ENCODE measurements at regions not wholly inside any gene's neighbourhood (a gene's known extent, or its start where the extent isn't known, plus 50 kb on each side); places are given as distances from the start of the nearest gene placed in this dataset.

DNA sequence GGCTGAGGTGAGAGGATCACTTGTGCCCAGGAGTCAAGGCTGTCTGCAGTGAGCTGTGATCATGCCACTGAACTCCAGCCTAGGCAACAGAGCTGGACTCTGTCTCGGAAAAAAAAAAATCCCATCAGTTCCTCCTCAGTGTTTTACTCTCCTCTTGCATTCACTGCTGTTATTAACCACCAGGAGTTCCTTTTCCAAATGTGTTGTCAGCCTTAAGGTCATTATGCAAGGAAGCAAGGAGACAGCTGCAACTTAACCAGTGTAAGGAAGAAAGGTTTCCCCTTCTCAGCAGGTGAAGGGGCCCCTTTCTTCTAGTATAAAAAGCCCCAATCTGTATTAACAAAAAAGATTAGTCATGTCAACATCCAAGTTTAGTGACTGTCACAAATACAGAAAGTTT lies 86.6 kb upstream of the LEP start:
- Histone ChIP-seq H3K4me1 (ENCODE audit: control insufficient read depth, extremely low read depth, insufficient read depth, low read length) (no peaks in the 10 kb centered on the region), H3K27me3 (ENCODE audit: control insufficient read depth in 2 of 2, insufficient read depth in 2 of 2, low read length in 2 of 2) (peaks cover 23 to 29% of the 10 kb centered on the region in 2 experiments), H3K9me1 (replicated peaks; ENCODE audit: control insufficient read depth, extremely low read depth, insufficient read depth, low read length) (no peaks in the 10 kb centered on the region), H3K9ac (replicated peaks; ENCODE audit: extremely low read depth, insufficient read depth, low read length) (no peak overlapping the region), H3K4me2 (ENCODE audit: insufficient read depth, low read length) (no peak overlapping the region), H3K79me2 (ENCODE audit: control insufficient read depth, insufficient read depth, low read length) (no peaks in the 10 kb centered on the region), H4K20me1 (replicated peaks; ENCODE audit: control insufficient read depth, extremely low read depth, insufficient read depth, low read length) (no peaks in the 10 kb centered on the region), H3K27ac (ENCODE audit: insufficient read depth, low read depth, low read length) (no peak overlapping the region), H2AFZ (ENCODE audit: low read depth, low read length) (no peak overlapping the region), H3K4me3 (replicated peaks in 1 of 3; ENCODE audit: insufficient read depth in 1 of 3, low read depth in 1 of 3, low read length in 3 of 3) (no peak overlapping the region), H3K9me3 (replicated peaks; ENCODE audit: control insufficient read depth, insufficient read depth, low read length) (no peaks in the 10 kb centered on the region), H3K36me3 (ENCODE audit: control insufficient read depth in 2 of 2, extremely low read depth in 1 of 2, insufficient read depth in 2 of 2, low read length in 2 of 2) (no peaks in the 10 kb centered on the region)
- TF ChIP-seq EZH2 (IDR thresholded peaks at IDR 0.05; ENCODE audit: borderline replicate concordance, low read depth, low read length, severe bottlenecking), result no peak
- TF ChIP-seq, protein P1, sequence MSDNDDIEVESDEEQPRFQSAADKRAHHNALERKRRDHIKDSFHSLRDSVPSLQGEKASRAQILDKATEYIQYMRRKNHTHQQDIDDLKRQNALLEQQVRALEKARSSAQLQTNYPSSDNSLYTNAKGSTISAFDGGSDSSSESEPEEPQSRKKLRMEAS (IDR thresholded peaks at IDR 0.05; ENCODE audit: insufficient read depth, insufficient read length), result no peak
- TF ChIP-seq MYC (IDR thresholded peaks at IDR 0.05; ENCODE audit: low read depth, low read length), result no peak
- no peak for TF ChIP-seq GATA2 (IDR thresholded peaks at IDR 0.05; ENCODE audit: insufficient read depth, insufficient read length, low read depth, low read length)
- no peak for TF ChIP-seq POLR2A (IDR thresholded peaks at IDR 0.05; ENCODE audit: low read depth, low read length)
- TF ChIP-seq FOS (IDR thresholded peaks at IDR 0.05; ENCODE audit: borderline replicate concordance, insufficient read depth, low read length), result no peak
- TF ChIP-seq JUN (IDR thresholded peaks at IDR 0.05; ENCODE audit: borderline replicate concordance, insufficient read depth, insufficient read length, low read depth), result no peak
- TF ChIP-seq, protein P2, sequence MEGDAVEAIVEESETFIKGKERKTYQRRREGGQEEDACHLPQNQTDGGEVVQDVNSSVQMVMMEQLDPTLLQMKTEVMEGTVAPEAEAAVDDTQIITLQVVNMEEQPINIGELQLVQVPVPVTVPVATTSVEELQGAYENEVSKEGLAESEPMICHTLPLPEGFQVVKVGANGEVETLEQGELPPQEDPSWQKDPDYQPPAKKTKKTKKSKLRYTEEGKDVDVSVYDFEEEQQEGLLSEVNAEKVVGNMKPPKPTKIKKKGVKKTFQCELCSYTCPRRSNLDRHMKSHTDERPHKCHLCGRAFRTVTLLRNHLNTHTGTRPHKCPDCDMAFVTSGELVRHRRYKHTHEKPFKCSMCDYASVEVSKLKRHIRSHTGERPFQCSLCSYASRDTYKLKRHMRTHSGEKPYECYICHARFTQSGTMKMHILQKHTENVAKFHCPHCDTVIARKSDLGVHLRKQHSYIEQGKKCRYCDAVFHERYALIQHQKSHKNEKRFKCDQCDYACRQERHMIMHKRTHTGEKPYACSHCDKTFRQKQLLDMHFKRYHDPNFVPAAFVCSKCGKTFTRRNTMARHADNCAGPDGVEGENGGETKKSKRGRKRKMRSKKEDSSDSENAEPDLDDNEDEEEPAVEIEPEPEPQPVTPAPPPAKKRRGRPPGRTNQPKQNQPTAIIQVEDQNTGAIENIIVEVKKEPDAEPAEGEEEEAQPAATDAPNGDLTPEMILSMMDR (IDR thresholded peaks at IDR 0.05; ENCODE audit: extremely low read depth in 1 of 2, insufficient read depth in 1 of 2, low read depth in 1 of 2, low read length in 2 of 2), result no peak
- TF ChIP-seq POLR2AphosphoS5 (IDR thresholded peaks at IDR 0.05; ENCODE audit: insufficient read depth, low read depth, low read length), result no peak
- FAIRE-seq, result no peak
- POLR2A ChIA-PET, result no interaction called here
- BruUV-seq (replicated peaks), result no TSS peak
- DNase-seq (ENCODE audit: low read depth, low spot score), result no peak
- dilution Hi-C loops (cut with MboI; ENCODE audit: extremely low pct_ligation_motif_present, low sequenced_read_pairs) (no loop called here), intact Hi-C loops (cut with micrococcal nuclease) (no loop called here)
- CTCF ChIA-PET, result interaction anchor here (0.9 to 2.4 kb wide), 5 partner anchors 10 to 55 kb away, joined by 3 to 13 read pairs (median 3); no protein-coding TSS in a partner anchor
